PC-9 (cell line): ENCODE measurements at regions not wholly inside any gene's neighbourhood (a gene's known extent, or its start where the extent isn't known, plus 50 kb on each side); places are given as distances from the start of the nearest gene placed in this dataset.
A peak's percentile ranks its signal among the peaks of the same experiment; 100 is the strongest.

Experiments used
- BruUV-seq: library from RNA; stranded (reverse); fragments of 400-500 nt; replicated peaks from 2 replicates; lab custom pipeline; 2021; lab: Mats Ljungman, UMichigan
- CTCF ChIA-PET: fragments of 300-600 bp; sonication (Branson Sonifier 250); formaldehyde crosslinking; loops from one replicate; lab custom pipeline; 2022; ENCODE audit warnings: antibody characterized with exemption; lab: Charles Lee
- POLR2A ChIA-PET: fragments of 300-600 bp; sonication (Branson Sonifier 250); formaldehyde crosslinking; loops from one replicate; lab custom pipeline; 2022; ENCODE audit warnings: antibody characterized with exemption; ENCODE audit not compliant: unreplicated experiment; lab: Charles Lee
- DNase-seq, 2 experiments: peaks; one replicate each; pipeline versions ENCODE4 v3.0.0 to v3.0.0-alpha.2; 2015 to 2022; ENCODE audit warnings: mixed read lengths in 1 of 2
- H2AFZ ChIP-seq: fragments of 200-600 bp; sonication (generic); 2 replicates; pipeline ENCODE4 v1.8.1; 2017; ENCODE audit warnings: antibody characterized with exemption
- H3F3A ChIP-seq: fragments of 200-600 bp; sonication (generic); 2 replicates; pipeline ENCODE4 v1.8.1; 2017; ENCODE audit warnings: antibody characterized with exemption, mild to moderate bottlenecking, low read depth; ENCODE audit not compliant: insufficient read depth
- H3K27ac ChIP-seq: fragments of 200-600 bp; sonication (generic); 2 replicates; pipeline ENCODE4 v1.6.1; 2016; ENCODE audit warnings: mixed run types
- H3K27me3 ChIP-seq: fragments of 200-600 bp; sonication (generic); 2 replicates; pipeline ENCODE4 v1.6.1; 2016; ENCODE audit warnings: low read depth, mixed run types; ENCODE audit not compliant: insufficient read depth
- H3K36me3 ChIP-seq: fragments of 200-600 bp; sonication (generic); 2 replicates; pipeline ENCODE4 v1.6.1; 2016; ENCODE audit warnings: low read depth, mixed run types
- H3K4me1 ChIP-seq: fragments of 200-600 bp; sonication (generic); replicated peaks from 2 replicates; pipeline ENCODE4 v1.6.1; 2016; ENCODE audit warnings: mixed run types; ENCODE audit not compliant: insufficient read depth
- H3K4me2 ChIP-seq: fragments of 200-600 bp; sonication (generic); 2 replicates; pipeline ENCODE4 v1.6.1; 2017; ENCODE audit warnings: mixed run types
- H3K4me3 ChIP-seq: fragments of 200-600 bp; sonication (generic); 2 replicates; pipeline ENCODE4 v1.6.1; 2016; ENCODE audit warnings: mixed run types
- H3K79me2 ChIP-seq: fragments of 200-600 bp; sonication (generic); 2 replicates; pipeline ENCODE4 v1.6.1; 2017; ENCODE audit warnings: low read depth, mixed run types
- H3K9me2 ChIP-seq: fragments of 200-600 bp; sonication (generic); 2 replicates; pipeline ENCODE4 v1.8.1; 2017; ENCODE audit warnings: mild to moderate bottlenecking; ENCODE audit not compliant: insufficient read depth
- H3K9me3 ChIP-seq: fragments of 200-600 bp; sonication (generic); 2 replicates; pipeline ENCODE4 v1.8.1; 2016; ENCODE audit warnings: low read depth; ENCODE audit not compliant: insufficient read depth
- H4K20me1 ChIP-seq: fragments of 200-600 bp; sonication (generic); 2 replicates; pipeline ENCODE4 v1.8.1; 2017; ENCODE audit not compliant: insufficient read depth
- CTCF ChIP-seq: fragments of 200-600 bp; sonication (generic); conservative IDR thresholded peaks from 2 replicates; pipeline ENCODE4 v1.6.1; 2017; ENCODE audit warnings: mixed run types, antibody characterized with exemption, mild to moderate bottlenecking, moderate library complexity
- EZH2 ChIP-seq: fragments of 200-600 bp; sonication (generic); IDR thresholded peaks from 2 replicates; pipeline ENCODE4 v1.8.0; 2017; ENCODE audit warnings: antibody characterized with exemption, low read depth
- intact Hi-C: fragments of 100-400 bp; cut with micrococcal nuclease; formaldehyde crosslinking; loops from one replicate; pipeline ENCODE4 v1.10.0; 2022; ENCODE audit not compliant: unreplicated experiment

- intact Hi-C loops, result no loop called here
- Histone ChIP-seq H2AFZ (no peak overlapping the region), H3K4me3 (no peak overlapping the region), H3K9me3 (no peaks in the 10 kb centered on the region), H3K9me2 (no peaks in the 10 kb centered on the region), H3K4me2 (no peak overlapping the region), H3K27me3 (peaks cover 15% of the 10 kb centered on the region; the same call in 1 of the 2 replicates), H3K79me2 (no peaks in the 10 kb centered on the region), H3F3A (no peaks in the 10 kb centered on the region), H4K20me1 (no peaks in the 10 kb centered on the region), H3K4me1 (no peaks in the 10 kb centered on the region), H3K36me3 (no peaks in the 10 kb centered on the region), H3K27ac (no peak overlapping the region)
- ChIA-PET CTCF (no interaction called here), POLR2A (no interaction called here)
- TF ChIP-seq EZH2 (no peak), CTCF (no peak)
- DNase-seq, result no peak
- no TSS peak for BruUV-seq
Observed at GRCh38 chr2:173456960-173457359, 102.3 kb downstream of the CDCA7 start.

- no peaks in the 10 kb centered on the region for H3K36me3 ChIP-seq
- no peaks in the 10 kb centered on the region for H3F3A ChIP-seq
- no peak overlapping the region for H3K4me2 ChIP-seq
- no peaks in the 10 kb centered on the region for H3K9me3 ChIP-seq
- no peaks in the 10 kb centered on the region for H4K20me1 ChIP-seq
- H3K27ac ChIP-seq, result no peak overlapping the region
- no peak overlapping the region for H3K4me3 ChIP-seq
- POLR2A ChIA-PET, result no interaction called here
- no peaks in the 10 kb centered on the region for H3K79me2 ChIP-seq
- H3K9me2 ChIP-seq, result no peaks in the 10 kb centered on the region
- no peak overlapping the region for H2AFZ ChIP-seq
- intact Hi-C loops, result no loop called here
- DNase-seq, result no peak
- CTCF ChIA-PET, result no interaction called here
- H3K27me3 ChIP-seq, result peaks cover 14% of the 10 kb centered on the region; the same call in 1 of the 2 replicates
- no peak for TF ChIP-seq CTCF
- no peak for TF ChIP-seq EZH2
- no TSS peak for BruUV-seq
- no peaks in the 10 kb centered on the region for H3K4me1 ChIP-seq
Observed at GRCh38 chr2:173457366-173457765, 102.7 kb downstream of the CDCA7 start.

GRCh38 chr2:173458991-173459780 is 104.5 kb downstream of the CDCA7 start:
- peak in 1 of 2 experiments; percentile 16 for DNase-seq
- H3K9me3 ChIP-seq, result no peaks in the 10 kb centered on the region
- CTCF ChIA-PET, result no interaction called here
- no peaks in the 10 kb centered on the region for H3F3A ChIP-seq
- H4K20me1 ChIP-seq, result no peaks in the 10 kb centered on the region
- H3K4me2 ChIP-seq, result no peak overlapping the region
- no peaks in the 10 kb centered on the region for H3K36me3 ChIP-seq
- no peaks in the 10 kb centered on the region for H3K4me1 ChIP-seq
- POLR2A ChIA-PET, result interaction anchor here (0.5 to 0.6 kb wide), 2 partner anchors 410 to 937 kb away, joined by 3 read pairs; no protein-coding TSS in a partner anchor
- no peak overlapping the region for H3K27ac ChIP-seq
- no peak overlapping the region for H2AFZ ChIP-seq
- TF ChIP-seq EZH2, result no peak
- no peak for TF ChIP-seq CTCF
- no TSS peak for BruUV-seq
- intact Hi-C loops, result no loop called here
- H3K4me3 ChIP-seq, result no peak overlapping the region
- 0 out of 2 replicates have a peak, but pooled peaks cover 10% of the 10 kb centered on the region for H3K27me3 ChIP-seq
- no peaks in the 10 kb centered on the region for H3K79me2 ChIP-seq
- no peaks in the 10 kb centered on the region for H3K9me2 ChIP-seq
